Bronchial epithelial cell (primary cell): ENCODE measurements at regions not wholly inside any gene's neighbourhood (a gene's known extent, or its start where the extent isn't known, plus 50 kb on each side); places are given as distances from the start of the nearest gene placed in this dataset.

Experiments used
- DNase-seq: peaks from one replicate; pipeline ENCODE4 v3.0.0-alpha.2; 2010; ENCODE audit warnings: low read depth
- FAIRE-seq: peaks from 2 replicates; lab custom pipeline; 2011; peaks lifted over from hg19 to GRCh38; lab: Jason Lieb, UNC
- H3K27me3 ChIP-seq: 2 replicates; pipeline ENCODE4 v1.5.1; 2011; ENCODE audit warnings: low read length; ENCODE audit not compliant: control insufficient read depth, insufficient read depth
- H3K36me3 ChIP-seq: 2 replicates; pipeline ENCODE4 v1.5.1; 2011; ENCODE audit warnings: low read length; ENCODE audit not compliant: control insufficient read depth, insufficient read depth
- H3K4me3 ChIP-seq: 2 replicates; pipeline ENCODE4 v1.5.1; 2011; ENCODE audit warnings: mild to moderate bottlenecking, low read depth, low read length, control low read depth
- TF ChIP-seq, protein P1 (sequence below): IDR thresholded peaks from 2 replicates; pipeline ENCODE4 v1.5.1; 2011; ENCODE audit warnings: mild to moderate bottlenecking, moderate library complexity, low read length, control low read depth, inconsistent platforms; ENCODE audit not compliant: insufficient read depth, severe bottlenecking

DNA sequence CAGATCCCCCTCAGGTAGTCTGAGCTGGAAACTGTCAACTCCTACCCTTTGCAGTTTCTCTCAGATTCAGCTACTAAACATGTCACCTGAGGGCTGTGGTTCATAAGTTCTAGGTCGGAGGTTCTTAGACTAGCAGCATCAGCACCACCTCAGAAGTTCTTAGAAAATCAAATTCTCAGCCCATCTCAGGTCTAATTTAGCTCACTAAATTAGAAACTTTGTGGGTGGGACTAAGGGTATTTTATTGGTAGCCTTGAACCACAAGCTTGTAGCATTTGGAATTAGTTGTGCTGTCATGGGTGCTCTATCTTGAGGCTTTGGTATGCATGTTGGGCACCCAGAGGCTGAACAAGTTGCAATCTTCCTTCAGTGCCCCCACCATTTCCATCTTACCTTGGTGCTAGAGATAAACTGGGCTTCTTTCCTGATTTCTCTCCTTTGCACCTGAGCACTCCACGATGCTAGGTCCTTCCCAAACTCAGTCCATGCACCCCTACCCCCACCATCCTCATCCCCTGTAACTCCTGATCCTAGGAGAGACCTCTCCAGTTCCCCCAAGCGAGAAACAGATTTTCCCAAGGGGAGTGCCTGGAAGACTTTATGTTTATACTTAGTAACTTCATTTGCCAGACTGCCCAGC, 54.2 kb downstream of the S1PR1 start:
- FAIRE-seq (no peak), DNase-seq (no peak)
- Histone ChIP-seq H3K4me3 (no peak overlapping the region), H3K27me3 (peaks cover 2% of the 10 kb centered on the region), H3K36me3 (no peaks in the 10 kb centered on the region)
- TF ChIP-seq, protein P1, sequence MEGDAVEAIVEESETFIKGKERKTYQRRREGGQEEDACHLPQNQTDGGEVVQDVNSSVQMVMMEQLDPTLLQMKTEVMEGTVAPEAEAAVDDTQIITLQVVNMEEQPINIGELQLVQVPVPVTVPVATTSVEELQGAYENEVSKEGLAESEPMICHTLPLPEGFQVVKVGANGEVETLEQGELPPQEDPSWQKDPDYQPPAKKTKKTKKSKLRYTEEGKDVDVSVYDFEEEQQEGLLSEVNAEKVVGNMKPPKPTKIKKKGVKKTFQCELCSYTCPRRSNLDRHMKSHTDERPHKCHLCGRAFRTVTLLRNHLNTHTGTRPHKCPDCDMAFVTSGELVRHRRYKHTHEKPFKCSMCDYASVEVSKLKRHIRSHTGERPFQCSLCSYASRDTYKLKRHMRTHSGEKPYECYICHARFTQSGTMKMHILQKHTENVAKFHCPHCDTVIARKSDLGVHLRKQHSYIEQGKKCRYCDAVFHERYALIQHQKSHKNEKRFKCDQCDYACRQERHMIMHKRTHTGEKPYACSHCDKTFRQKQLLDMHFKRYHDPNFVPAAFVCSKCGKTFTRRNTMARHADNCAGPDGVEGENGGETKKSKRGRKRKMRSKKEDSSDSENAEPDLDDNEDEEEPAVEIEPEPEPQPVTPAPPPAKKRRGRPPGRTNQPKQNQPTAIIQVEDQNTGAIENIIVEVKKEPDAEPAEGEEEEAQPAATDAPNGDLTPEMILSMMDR: no peak

DNA sequence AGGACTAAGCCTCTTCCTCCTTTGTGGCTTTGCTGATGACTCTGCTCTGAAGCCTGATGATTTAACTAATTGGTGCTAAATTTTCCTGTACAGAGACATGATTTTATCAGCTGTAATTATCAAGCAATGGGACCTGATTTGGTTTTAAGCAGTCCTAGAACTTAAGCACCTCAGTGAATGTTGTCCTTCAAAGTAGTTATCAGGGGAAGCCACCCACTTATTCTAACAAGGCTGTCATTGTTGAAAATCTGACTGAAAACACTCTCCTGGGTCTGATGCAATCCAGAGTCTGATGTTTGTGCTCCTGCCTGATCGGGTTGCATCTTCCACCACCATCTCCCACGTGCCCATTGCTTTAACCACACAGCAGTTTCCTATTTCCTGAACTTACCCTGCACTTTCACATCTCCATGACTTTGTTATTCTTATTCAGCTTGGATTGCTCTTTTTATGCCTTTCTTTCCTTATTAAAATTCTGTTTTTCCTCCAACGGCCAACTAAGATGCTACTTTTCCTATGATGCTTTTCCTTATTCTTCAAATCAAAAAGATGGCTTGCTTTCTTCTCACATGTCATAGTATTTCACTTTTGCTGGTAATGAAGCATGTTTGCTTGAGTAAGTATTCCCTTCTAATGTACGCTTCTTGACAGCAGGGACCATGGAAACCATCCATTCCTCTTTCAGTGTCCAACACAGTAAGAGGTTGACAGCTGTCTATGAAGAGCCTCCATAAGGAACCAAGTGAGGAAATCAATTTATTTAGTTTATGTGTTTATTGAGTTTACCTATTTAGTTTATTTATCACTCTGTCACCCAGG, 55.0 kb downstream of the S1PR1 start:
- no peaks in the 10 kb centered on the region for H3K36me3 ChIP-seq
- peaks cover 2% of the 10 kb centered on the region for H3K27me3 ChIP-seq
- FAIRE-seq (no peak), DNase-seq (peak; percentile 23)
- no peak overlapping the region for H3K4me3 ChIP-seq
- TF ChIP-seq, protein P1: no peak

DNA sequence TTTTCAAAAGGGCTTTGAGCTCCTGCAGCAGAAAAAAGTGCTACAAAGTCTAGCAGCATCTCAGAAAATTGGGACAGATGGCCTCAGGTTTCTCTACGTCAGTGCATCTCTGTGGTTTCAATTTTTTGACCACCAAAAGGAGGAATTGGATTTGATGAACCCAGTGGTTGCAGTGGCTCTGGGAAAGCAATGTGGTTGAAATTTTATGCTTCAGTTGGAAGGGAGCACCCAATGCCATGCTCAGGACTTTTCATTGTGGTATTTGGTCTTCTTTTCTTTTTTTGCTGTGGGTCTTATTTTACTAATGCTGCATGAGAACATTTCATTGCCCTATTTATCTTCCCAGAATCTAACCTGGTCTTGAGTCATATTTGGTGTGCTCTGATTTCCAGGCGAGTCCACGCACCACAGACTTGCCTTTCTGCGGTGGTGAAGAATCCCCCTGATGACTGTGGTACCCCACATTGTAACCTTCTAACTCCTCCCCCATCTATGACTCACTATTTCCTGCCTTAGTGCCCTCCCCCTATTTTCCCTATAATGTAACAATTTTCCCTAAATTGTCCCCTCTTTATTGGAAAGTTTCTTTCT, 56.7 kb downstream of the S1PR1 start:
- H3K4me3 ChIP-seq: no peak overlapping the region
- FAIRE-seq (no peak), DNase-seq (no peak)
- no peaks in the 10 kb centered on the region for H3K36me3 ChIP-seq
- H3K27me3 ChIP-seq: peaks cover 2% of the 10 kb centered on the region
- TF ChIP-seq, protein P1: no peak

DNA sequence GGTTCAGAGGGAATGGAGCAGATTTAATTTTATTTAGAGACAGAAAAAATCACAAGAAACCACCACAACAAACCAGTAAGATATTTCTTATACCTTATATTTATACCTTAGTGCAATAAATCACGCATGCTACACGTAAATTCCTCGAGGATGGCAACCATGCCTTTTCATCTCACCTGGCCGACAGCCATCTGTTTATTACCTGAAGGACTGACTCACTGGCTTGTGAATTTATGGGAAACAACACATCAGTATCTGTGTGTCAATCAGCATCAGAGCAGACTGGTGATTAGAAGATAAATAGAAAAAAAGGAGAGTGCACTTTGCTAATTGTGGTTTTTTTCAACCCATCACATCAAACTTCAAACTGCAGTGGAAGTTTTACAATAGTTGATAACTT, 58.4 kb downstream of the S1PR1 start:
- H3K4me3 ChIP-seq: no peak overlapping the region
- no peak for DNase-seq
- peaks cover 2% of the 10 kb centered on the region for H3K27me3 ChIP-seq
- no peaks in the 10 kb centered on the region for H3K36me3 ChIP-seq
- TF ChIP-seq, protein P1: no peak
- no peak for FAIRE-seq

DNA sequence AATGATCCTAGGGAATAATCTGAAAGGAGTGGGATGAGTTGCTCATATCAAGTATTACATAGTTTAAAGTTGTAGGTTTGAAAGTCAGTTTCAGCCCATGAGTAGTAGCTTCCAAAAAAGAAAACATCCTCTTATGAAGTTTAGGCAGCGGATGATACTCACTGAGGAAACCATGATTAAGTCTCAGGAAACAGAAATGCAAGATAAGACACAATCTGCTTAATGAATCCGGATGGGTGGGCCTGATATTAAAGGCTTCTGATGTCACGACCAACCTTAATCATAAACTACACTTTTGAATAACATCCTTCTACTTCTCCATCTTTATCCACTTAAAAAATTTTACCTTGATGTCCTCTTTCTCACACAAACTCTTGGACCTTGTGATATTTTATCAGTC, 61.8 kb downstream of the S1PR1 start:
- H3K27me3 ChIP-seq: no peaks in the 10 kb centered on the region
- FAIRE-seq (no peak), DNase-seq (no peak)
- no peaks in the 10 kb centered on the region for H3K36me3 ChIP-seq
- H3K4me3 ChIP-seq: no peak overlapping the region
- TF ChIP-seq, protein P1: no peak
